DOHH2 (cell line): ENCODE measurements at regions not wholly inside any gene's neighbourhood (a gene's known extent, or its start where the extent isn't known, plus 50 kb on each side); places are given as distances from the start of the nearest gene placed in this dataset.

Experiments used
- CTCF ChIP-seq: fragments of 200-600 bp; sonication (generic); IDR thresholded peaks from one replicate; pipeline ENCODE4 v1.5.1; 2014; ENCODE audit warnings: antibody characterized with exemption, mild to moderate bottlenecking, low read depth, low read length; ENCODE audit not compliant: poor library complexity, severe bottlenecking
- EZH2phosphoT487 ChIP-seq: fragments of 200-600 bp; sonication (generic); IDR thresholded peaks from 2 replicates; pipeline ENCODE4 v1.6.1; 2017; ENCODE audit warnings: borderline replicate concordance, mild to moderate bottlenecking, antibody characterized with exemption, low read length, moderate library complexity, mixed read lengths

- TF ChIP-seq CTCF: no peak
- no peak for TF ChIP-seq EZH2phosphoT487
Measured at GRCh38 chr10:60594476-60595051, 183.7 kb upstream of the CDK1 start.
